ENCODE measurements at regions not wholly inside any gene's neighbourhood (a gene's known extent, or its start where the extent isn't known, plus 50 kb on each side); places are given as distances from the start of the nearest gene placed in this dataset.

DNA sequence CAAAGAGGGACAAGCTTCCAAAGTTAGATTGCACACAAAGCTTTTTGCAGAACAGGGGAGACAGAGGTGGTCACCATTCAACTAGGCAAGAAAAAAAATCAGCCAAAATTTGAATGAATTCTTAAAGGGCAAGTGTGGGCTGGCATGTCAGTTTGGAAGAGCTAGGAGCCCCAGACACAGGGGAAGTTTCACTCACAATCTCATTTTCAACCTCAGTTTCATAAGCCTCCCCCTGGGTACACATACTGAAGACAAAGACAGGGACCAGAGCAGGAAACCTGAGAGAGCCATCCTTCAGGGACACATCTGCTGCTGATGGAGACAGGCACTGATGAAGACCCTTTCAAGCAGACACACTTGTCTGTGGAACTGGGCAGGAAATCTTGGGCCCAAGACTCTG is 106.3 kb upstream of the PSMD7 start (continued):
- TF ChIP-seq, protein P1, sequence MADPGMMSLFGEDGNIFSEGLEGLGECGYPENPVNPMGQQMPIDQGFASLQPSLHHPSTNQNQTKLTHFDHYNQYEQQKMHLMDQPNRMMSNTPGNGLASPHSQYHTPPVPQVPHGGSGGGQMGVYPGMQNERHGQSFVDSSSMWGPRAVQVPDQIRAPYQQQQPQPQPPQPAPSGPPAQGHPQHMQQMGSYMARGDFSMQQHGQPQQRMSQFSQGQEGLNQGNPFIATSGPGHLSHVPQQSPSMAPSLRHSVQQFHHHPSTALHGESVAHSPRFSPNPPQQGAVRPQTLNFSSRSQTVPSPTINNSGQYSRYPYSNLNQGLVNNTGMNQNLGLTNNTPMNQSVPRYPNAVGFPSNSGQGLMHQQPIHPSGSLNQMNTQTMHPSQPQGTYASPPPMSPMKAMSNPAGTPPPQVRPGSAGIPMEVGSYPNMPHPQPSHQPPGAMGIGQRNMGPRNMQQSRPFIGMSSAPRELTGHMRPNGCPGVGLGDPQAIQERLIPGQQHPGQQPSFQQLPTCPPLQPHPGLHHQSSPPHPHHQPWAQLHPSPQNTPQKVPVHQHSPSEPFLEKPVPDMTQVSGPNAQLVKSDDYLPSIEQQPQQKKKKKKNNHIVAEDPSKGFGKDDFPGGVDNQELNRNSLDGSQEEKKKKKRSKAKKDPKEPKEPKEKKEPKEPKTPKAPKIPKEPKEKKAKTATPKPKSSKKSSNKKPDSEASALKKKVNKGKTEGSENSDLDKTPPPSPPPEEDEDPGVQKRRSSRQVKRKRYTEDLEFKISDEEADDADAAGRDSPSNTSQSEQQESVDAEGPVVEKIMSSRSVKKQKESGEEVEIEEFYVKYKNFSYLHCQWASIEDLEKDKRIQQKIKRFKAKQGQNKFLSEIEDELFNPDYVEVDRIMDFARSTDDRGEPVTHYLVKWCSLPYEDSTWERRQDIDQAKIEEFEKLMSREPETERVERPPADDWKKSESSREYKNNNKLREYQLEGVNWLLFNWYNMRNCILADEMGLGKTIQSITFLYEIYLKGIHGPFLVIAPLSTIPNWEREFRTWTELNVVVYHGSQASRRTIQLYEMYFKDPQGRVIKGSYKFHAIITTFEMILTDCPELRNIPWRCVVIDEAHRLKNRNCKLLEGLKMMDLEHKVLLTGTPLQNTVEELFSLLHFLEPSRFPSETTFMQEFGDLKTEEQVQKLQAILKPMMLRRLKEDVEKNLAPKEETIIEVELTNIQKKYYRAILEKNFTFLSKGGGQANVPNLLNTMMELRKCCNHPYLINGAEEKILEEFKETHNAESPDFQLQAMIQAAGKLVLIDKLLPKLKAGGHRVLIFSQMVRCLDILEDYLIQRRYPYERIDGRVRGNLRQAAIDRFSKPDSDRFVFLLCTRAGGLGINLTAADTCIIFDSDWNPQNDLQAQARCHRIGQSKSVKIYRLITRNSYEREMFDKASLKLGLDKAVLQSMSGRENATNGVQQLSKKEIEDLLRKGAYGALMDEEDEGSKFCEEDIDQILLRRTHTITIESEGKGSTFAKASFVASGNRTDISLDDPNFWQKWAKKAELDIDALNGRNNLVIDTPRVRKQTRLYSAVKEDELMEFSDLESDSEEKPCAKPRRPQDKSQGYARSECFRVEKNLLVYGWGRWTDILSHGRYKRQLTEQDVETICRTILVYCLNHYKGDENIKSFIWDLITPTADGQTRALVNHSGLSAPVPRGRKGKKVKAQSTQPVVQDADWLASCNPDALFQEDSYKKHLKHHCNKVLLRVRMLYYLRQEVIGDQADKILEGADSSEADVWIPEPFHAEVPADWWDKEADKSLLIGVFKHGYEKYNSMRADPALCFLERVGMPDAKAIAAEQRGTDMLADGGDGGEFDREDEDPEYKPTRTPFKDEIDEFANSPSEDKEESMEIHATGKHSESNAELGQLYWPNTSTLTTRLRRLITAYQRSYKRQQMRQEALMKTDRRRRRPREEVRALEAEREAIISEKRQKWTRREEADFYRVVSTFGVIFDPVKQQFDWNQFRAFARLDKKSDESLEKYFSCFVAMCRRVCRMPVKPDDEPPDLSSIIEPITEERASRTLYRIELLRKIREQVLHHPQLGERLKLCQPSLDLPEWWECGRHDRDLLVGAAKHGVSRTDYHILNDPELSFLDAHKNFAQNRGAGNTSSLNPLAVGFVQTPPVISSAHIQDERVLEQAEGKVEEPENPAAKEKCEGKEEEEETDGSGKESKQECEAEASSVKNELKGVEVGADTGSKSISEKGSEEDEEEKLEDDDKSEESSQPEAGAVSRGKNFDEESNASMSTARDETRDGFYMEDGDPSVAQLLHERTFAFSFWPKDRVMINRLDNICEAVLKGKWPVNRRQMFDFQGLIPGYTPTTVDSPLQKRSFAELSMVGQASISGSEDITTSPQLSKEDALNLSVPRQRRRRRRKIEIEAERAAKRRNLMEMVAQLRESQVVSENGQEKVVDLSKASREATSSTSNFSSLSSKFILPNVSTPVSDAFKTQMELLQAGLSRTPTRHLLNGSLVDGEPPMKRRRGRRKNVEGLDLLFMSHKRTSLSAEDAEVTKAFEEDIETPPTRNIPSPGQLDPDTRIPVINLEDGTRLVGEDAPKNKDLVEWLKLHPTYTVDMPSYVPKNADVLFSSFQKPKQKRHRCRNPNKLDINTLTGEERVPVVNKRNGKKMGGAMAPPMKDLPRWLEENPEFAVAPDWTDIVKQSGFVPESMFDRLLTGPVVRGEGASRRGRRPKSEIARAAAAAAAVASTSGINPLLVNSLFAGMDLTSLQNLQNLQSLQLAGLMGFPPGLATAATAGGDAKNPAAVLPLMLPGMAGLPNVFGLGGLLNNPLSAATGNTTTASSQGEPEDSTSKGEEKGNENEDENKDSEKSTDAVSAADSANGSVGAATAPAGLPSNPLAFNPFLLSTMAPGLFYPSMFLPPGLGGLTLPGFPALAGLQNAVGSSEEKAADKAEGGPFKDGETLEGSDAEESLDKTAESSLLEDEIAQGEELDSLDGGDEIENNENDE (IDR thresholded peaks at IDR 0.05; ENCODE audit: insufficient replicate concordance, low read length), result no peak
- no peak for TF ChIP-seq SAP30 (IDR thresholded peaks at IDR 0.05; ENCODE audit: insufficient read depth, insufficient replicate concordance, low read length)
- no peak for TF ChIP-seq CHD1 (IDR thresholded peaks at IDR 0.05; ENCODE audit: low read depth, low read length)
- no peak for TF ChIP-seq ZNF274 (IDR thresholded peaks at IDR 0.05; ENCODE audit: borderline replicate concordance, extremely low read depth, low read length)

Data from H1 (cell line).